B cell (primary cell): ENCODE measurements at regions not wholly inside any gene's neighbourhood (a gene's known extent, or its start where the extent isn't known, plus 50 kb on each side); places are given as distances from the start of the nearest gene placed in this dataset.

ENCODE experiments used
- CTCF ChIP-seq: fragments of 200-600 bp; IDR thresholded peaks from one replicate; pipeline ENCODE4 v1.8.0; 2022; ENCODE audit warnings: antibody characterized with exemption, mild to moderate bottlenecking
- EZH2 ChIP-seq: IDR thresholded peaks from 2 replicates; pipeline ENCODE4 v1.6.1; 2012; ENCODE audit warnings: borderline replicate concordance, low read depth, mild to moderate bottlenecking, moderate library complexity, low read length; ENCODE audit not compliant: insufficient read depth, poor library complexity, severe bottlenecking

DNA sequence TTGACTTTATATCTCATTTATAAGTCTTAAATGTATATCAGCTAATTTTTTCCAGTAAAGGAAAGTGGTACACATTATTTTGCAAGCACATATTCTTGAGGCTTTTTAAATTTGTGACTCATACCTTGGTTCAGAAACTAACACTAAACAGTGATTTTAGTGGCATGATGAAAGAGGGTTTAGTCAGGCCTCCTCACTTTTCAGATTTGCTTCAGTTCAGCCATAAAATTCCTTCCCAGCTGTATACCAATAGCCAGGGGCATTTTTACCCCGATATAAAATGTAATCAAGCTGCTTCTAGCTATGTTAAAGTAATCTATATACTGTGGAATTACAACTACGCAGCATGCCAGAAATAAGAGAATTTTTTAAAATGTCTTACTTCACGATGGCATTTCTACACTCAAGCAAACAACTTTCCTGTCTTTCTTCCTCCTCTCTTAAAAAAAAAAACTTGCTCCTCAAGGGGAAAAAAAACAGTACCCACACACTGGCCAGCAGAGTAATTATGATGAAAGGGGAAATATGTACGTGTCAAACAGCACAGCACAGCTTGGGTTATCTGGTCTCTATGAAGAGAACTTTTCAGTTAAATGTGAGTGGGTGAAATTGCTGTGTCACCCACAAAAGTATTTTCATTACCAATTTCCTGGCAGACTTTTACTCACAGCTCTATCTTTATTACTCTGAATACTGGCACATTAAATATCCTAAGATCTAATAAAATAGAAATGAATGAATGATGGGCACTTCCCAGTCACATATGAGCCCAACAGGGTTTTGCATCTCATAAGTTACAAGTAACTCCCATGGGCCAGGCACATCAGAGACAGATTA, 244.8 kb upstream of the TENT5A start:
- no peak for TF ChIP-seq CTCF
- no peak for TF ChIP-seq EZH2
